Smooth muscle cell (in vitro differentiated cells): ENCODE measurements at regions not wholly inside any gene's neighbourhood (a gene's known extent, or its start where the extent isn't known, plus 50 kb on each side); places are given as distances from the start of the nearest gene placed in this dataset.

ENCODE experiments used
- DNase-seq: peaks from one replicate; lab custom pipeline; 2025; ENCODE audit not compliant: unreplicated experiment; lab: John Stamatoyannopoulos, UW
- H2AFZ ChIP-seq: fragments of 200-600 bp; sonication (generic); 2 replicates; pipeline ENCODE4 v1.6.0; 2016; ENCODE audit warnings: antibody characterized with exemption, low read depth, mild to moderate bottlenecking
- H3F3A ChIP-seq: fragments of 200-600 bp; sonication (generic); 2 replicates; pipeline ENCODE4 v1.6.0; 2017; ENCODE audit warnings: antibody characterized with exemption, low read depth
- H3K27ac ChIP-seq: fragments of 200-600 bp; sonication (generic); 2 replicates; pipeline ENCODE4 v1.5.1; 2016; ENCODE audit warnings: low read depth, mild to moderate bottlenecking
- H3K27me3 ChIP-seq: fragments of 200-600 bp; sonication (generic); 2 replicates; pipeline ENCODE4 v1.6.1; 2016; ENCODE audit warnings: low read depth, mild to moderate bottlenecking
- H3K36me3 ChIP-seq: fragments of 200-600 bp; sonication (generic); 2 replicates; pipeline ENCODE4 v1.5.1; 2016; ENCODE audit warnings: low read depth
- H3K4me1 ChIP-seq: fragments of 200-600 bp; sonication (generic); 2 replicates; pipeline ENCODE4 v1.5.1; 2016; ENCODE audit warnings: low read depth
- H3K4me2 ChIP-seq: fragments of 200-600 bp; sonication (generic); 2 replicates; pipeline ENCODE4 v1.6.0; 2016; ENCODE audit warnings: mild to moderate bottlenecking
- H3K4me3 ChIP-seq: fragments of 200-600 bp; sonication (generic); 2 replicates; pipeline ENCODE4 v1.5.1; 2016; ENCODE audit warnings: mild to moderate bottlenecking
- H3K79me2 ChIP-seq: fragments of 200-600 bp; sonication (generic); 2 replicates; pipeline ENCODE4 v1.6.0; 2016; ENCODE audit warnings: low read depth, mild to moderate bottlenecking
- H3K9ac ChIP-seq: fragments of 200-600 bp; sonication (generic); 2 replicates; pipeline ENCODE4 v1.6.0; 2016; ENCODE audit warnings: low read depth
- H3K9me3 ChIP-seq: fragments of 200-600 bp; sonication (generic); replicated peaks from 2 replicates; pipeline ENCODE4 v1.5.1; 2016; ENCODE audit warnings: low read depth
- H4K20me1 ChIP-seq: fragments of 200-600 bp; sonication (generic); 2 replicates; pipeline ENCODE4 v1.6.0; 2016; ENCODE audit warnings: low read depth
- WGBS: methylation state at CpG from one replicate; pipeline ENCODE4 v1.1.7; 2016; ENCODE audit warnings: low lambda C conversion rate; 5-methylcytosine and 5-hydroxymethylcytosine counted together
- TF ChIP-seq, protein P1 (sequence below): fragments of 200-600 bp; sonication (generic); IDR thresholded peaks from 2 replicates; pipeline ENCODE4 v1.5.1; 2017; ENCODE audit warnings: borderline replicate concordance, mild to moderate bottlenecking, antibody characterized with exemption; ENCODE audit not compliant: insufficient read depth, poor library complexity, severe bottlenecking

DNA sequence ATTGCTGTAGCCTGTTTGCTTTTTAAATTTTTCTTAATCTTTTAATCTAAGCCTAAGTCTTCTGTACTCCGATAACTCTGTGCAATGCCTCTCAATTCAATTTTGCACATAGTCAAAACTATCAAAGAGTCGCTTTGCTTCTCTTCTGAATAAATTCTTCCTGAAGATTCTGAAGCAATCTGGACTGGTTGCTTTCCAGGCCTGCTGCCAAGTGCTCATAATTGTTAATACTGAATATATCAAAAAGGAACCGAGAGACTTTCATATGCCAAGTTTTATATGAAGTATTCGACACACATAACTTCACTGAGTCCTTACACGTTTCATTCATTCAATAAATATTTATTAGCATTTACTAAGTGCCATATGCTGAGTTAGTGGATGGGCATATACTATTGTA is 91.3 kb downstream of the EDNRB start:
- Histone ChIP-seq H3K36me3 (no peaks in the 10 kb centered on the region), H3K9me3 (no peaks in the 10 kb centered on the region), H3K27ac (no peak overlapping the region), H3K4me2 (no peak overlapping the region), H3K79me2 (no peaks in the 10 kb centered on the region), H2AFZ (no peak overlapping the region), H3K4me3 (no peak overlapping the region), H4K20me1 (no peaks in the 10 kb centered on the region), H3K4me1 (peaks cover 12% of the 10 kb centered on the region), H3F3A (no peaks in the 10 kb centered on the region), H3K9ac (no peak overlapping the region), H3K27me3 (no peaks in the 10 kb centered on the region)
- 91% methylated on average over 5 of the region's 5 CpGs for WGBS
- no peak for DNase-seq
- TF ChIP-seq, protein P1, sequence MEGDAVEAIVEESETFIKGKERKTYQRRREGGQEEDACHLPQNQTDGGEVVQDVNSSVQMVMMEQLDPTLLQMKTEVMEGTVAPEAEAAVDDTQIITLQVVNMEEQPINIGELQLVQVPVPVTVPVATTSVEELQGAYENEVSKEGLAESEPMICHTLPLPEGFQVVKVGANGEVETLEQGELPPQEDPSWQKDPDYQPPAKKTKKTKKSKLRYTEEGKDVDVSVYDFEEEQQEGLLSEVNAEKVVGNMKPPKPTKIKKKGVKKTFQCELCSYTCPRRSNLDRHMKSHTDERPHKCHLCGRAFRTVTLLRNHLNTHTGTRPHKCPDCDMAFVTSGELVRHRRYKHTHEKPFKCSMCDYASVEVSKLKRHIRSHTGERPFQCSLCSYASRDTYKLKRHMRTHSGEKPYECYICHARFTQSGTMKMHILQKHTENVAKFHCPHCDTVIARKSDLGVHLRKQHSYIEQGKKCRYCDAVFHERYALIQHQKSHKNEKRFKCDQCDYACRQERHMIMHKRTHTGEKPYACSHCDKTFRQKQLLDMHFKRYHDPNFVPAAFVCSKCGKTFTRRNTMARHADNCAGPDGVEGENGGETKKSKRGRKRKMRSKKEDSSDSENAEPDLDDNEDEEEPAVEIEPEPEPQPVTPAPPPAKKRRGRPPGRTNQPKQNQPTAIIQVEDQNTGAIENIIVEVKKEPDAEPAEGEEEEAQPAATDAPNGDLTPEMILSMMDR = no peak

DNA sequence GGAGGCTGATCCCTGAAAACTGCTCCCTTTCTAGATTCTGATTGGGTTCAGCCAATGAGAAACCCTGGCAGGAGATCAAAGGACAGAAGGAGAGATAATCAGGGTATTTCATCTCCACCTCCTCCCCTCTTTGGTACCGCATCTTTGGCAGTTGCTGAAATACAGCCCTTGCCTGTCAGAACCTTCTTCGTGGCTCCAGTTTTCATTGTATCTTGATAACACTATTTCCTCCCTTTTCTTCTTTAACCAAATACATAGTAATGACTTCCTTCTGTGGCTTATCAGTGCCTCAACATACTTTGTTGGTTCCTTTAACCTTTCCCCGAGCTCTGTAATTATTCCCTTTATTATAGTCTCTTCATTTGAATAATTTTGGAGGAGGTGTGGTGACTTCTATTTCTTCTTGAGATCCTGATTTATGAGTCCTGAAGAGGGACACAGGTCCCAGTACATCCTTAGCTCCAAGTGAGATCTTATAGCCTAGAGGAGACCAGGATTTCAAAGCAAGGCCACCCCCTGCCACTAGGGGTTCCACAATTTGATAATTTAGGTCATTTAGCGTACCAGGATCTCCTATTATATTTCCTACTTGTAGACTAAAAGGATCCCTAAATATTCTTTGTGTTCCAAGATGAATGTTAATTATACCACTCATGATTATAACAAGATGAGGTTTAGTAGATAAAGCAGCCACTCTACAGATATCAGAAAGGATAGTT is 98.0 kb downstream of the EDNRB start:
- no peaks in the 10 kb centered on the region for H4K20me1 ChIP-seq
- no peaks in the 10 kb centered on the region for H3K27me3 ChIP-seq
- H3K36me3 ChIP-seq = no peaks in the 10 kb centered on the region
- no peaks in the 10 kb centered on the region for H3K4me1 ChIP-seq
- no peaks in the 10 kb centered on the region for H3K9me3 ChIP-seq
- no peak overlapping the region for H3K4me3 ChIP-seq
- H2AFZ ChIP-seq = no peak overlapping the region
- no peaks in the 10 kb centered on the region for H3F3A ChIP-seq
- H3K4me2 ChIP-seq = no peak overlapping the region
- no peak for DNase-seq
- H3K27ac ChIP-seq = no peak overlapping the region
- TF ChIP-seq, protein P1 = no peak
- no peaks in the 10 kb centered on the region for H3K79me2 ChIP-seq
- WGBS = 78% methylated on average over 4 of the region's 4 CpGs
- H3K9ac ChIP-seq = no peak overlapping the region

DNA sequence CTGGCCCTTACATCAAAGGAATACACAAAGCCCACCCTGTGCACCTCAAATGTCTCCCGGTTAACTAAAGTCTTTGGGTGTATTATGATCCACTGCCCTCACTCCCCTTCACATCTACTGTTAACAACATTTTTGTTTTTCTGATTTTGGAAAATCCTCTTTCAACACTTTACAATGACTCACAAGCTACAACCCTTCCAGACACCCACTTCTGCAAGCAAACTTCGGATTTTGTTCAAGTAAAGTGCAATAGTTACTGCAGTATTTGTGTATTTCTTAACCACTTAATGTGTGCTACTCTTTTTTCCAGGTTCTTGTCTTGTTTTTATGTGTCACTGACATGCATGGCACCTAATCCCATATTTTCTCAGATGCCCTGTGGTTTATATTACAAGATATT is 101.1 kb downstream of the EDNRB start:
- 33% methylated on average over 2 of the region's 2 CpGs for WGBS
- Histone ChIP-seq H3K9me3 (no peaks in the 10 kb centered on the region), H3K36me3 (no peaks in the 10 kb centered on the region), H3K9ac (no peak overlapping the region), H3K27ac (no peak overlapping the region), H2AFZ (no peak overlapping the region), H3F3A (no peaks in the 10 kb centered on the region), H3K27me3 (no peaks in the 10 kb centered on the region), H4K20me1 (no peaks in the 10 kb centered on the region), H3K4me2 (peak overlapping the region; percentile 32), H3K4me3 (no peak overlapping the region), H3K4me1 (no peaks in the 10 kb centered on the region), H3K79me2 (no peaks in the 10 kb centered on the region)
- TF ChIP-seq, protein P1 = no peak
- no peak for DNase-seq

DNA sequence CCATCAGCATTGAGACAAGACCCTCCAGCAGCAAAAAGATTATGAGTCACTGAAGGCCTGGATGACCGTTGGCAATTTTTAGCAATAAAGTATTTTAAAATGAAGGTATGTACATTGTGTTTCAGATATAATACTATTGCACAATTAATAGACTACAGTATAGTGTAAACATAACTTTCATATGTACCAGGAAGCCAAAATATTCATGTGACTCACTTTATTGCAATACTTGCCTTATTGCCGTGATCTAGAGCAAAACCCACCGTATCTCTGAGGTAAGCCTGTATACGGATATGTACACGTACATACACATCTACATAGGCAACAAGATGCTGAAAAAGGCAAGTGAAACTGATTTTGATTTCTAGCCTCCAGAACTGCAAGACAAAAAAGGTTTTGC is 103.3 kb downstream of the EDNRB start:
- Histone ChIP-seq H3K4me3 (no peak overlapping the region), H3K4me2 (no peak overlapping the region), H3K4me1 (no peaks in the 10 kb centered on the region), H3K27ac (no peak overlapping the region), H3K27me3 (no peaks in the 10 kb centered on the region), H3K79me2 (no peaks in the 10 kb centered on the region), H2AFZ (no peak overlapping the region), H3K9ac (no peak overlapping the region), H3K36me3 (no peaks in the 10 kb centered on the region), H3F3A (no peaks in the 10 kb centered on the region), H3K9me3 (no peaks in the 10 kb centered on the region), H4K20me1 (no peaks in the 10 kb centered on the region)
- TF ChIP-seq, protein P1 = no peak
- no peak for DNase-seq
- 96% methylated on average over 5 of the region's 5 CpGs for WGBS
